GM21447 (cell line): ENCODE measurements at regions not wholly inside any gene's neighbourhood (a gene's known extent, or its start where the extent isn't known, plus 50 kb on each side); places are given as distances from the start of the nearest gene placed in this dataset.

ENCODE experiments used
- ATAC-seq: cut with Tn5 transposase; IDR thresholded peaks from one replicate; pipeline ENCODE4 v1.9.1; 2021; ENCODE audit not compliant: unreplicated experiment

GRCh38 chr7:114854369-114854768 is 67.5 kb upstream of the MDFIC start:
- no peak for ATAC-seq

- no peak for ATAC-seq
These were observed 65.3 kb upstream of the MDFIC start for GRCh38 chr7:114856625-114857024.

GRCh38 chr7:114857605-114858004 is 64.3 kb upstream of the MDFIC start:
- ATAC-seq: no peak

- ATAC-seq: no peak
These were observed 62.4 kb upstream of the MDFIC start for GRCh38 chr7:114859477-114859876.

- no peak for ATAC-seq
These were observed 61.7 kb upstream of the MDFIC start for GRCh38 chr7:114860206-114860605.

- no peak for ATAC-seq
These were observed 59.5 kb upstream of the MDFIC start for GRCh38 chr7:114862406-114862805.

GRCh38 chr7:114864278-114864677 is 57.6 kb upstream of the MDFIC start:
- ATAC-seq: no peak

- ATAC-seq: peak; percentile 89
These were observed 56.3 kb upstream of the MDFIC start for GRCh38 chr7:114865564-114865963.
